GM12878 (cell line): ENCODE measurements at regions not wholly inside any gene's neighbourhood (a gene's known extent, or its start where the extent isn't known, plus 50 kb on each side); places are given as distances from the start of the nearest gene placed in this dataset.

Source experiments
- ATAC-seq: fragments of 200-7000 bp; cut with Tn5 transposase; 3 replicates; pipeline ENCODE4 v1.9.1; 2020; ENCODE audit warnings: mild to moderate bottlenecking, moderate library complexity
- BruUV-seq: library from RNA; stranded (reverse); fragments of 400-500 nt; replicated peaks from 2 replicates; lab custom pipeline; 2021; lab: Mats Ljungman, UMichigan
- CTCF ChIA-PET: fragments of 300-600 bp; sonication (Branson Sonifier 250); formaldehyde crosslinking; extraction: SDS; loops from one replicate; lab custom pipeline; 2021; ENCODE audit warnings: inconsistent platforms; lab: Yijun Ruan, JAX
- POLR2A ChIA-PET: fragments of 350-600 bp; formaldehyde crosslinking; extraction: SDS; loops from one replicate; lab custom pipeline; 2021; ENCODE audit warnings: inconsistent platforms; lab: Charles Lee
- RAD21 ChIA-PET: fragments of 300-600 bp; sonication (Branson Sonifier 250); formaldehyde crosslinking; loops from one replicate; lab custom pipeline; 2023; ENCODE audit warnings: antibody characterized with exemption; ENCODE audit not compliant: unreplicated experiment; lab: Charles Lee
- SMC1A ChIA-PET: fragments of 300-600 bp; sonication (Branson Sonifier 250); formaldehyde crosslinking; loops from one replicate; lab custom pipeline; 2023; ENCODE audit not compliant: unreplicated experiment, uncharacterized antibody; lab: Charles Lee
- DNase-seq: peaks from one replicate; pipeline ENCODE4 v3.0.0-alpha.2; 2011; ENCODE audit warnings: low read depth, low spot score
- FAIRE-seq: peaks from 3 replicates; lab custom pipeline; 2011; peaks lifted over from hg19 to GRCh38; lab: Jason Lieb, UNC
- H2AFZ ChIP-seq: 2 replicates; pipeline ENCODE4 v1.6.0; 2011; ENCODE audit warnings: low read depth, low read length, control low read depth; ENCODE audit not compliant: control insufficient read depth
- H3K27ac ChIP-seq: 2 replicates; pipeline ENCODE4 v1.5.1; 2011; ENCODE audit warnings: control low read depth; ENCODE audit not compliant: control insufficient read depth, insufficient read depth
- H3K27me3 ChIP-seq, 2 experiments: replicated peaks in 1 of 2; 2 replicates each; pipeline versions ENCODE4 v1.6.0 to v1.6.1; 2011; ENCODE audit warnings: low read length in 1 of 2; ENCODE audit not compliant: control insufficient read depth in 2 of 2, insufficient read depth in 2 of 2
- H3K36me3 ChIP-seq, 2 experiments: 2 replicates each; pipeline ENCODE4 v1.5.1; 2011; ENCODE audit warnings: low read length in 1 of 2; ENCODE audit not compliant: control insufficient read depth in 2 of 2, insufficient read depth in 2 of 2
- H3K4me1 ChIP-seq: 2 replicates; pipeline ENCODE4 v1.6.1; 2011; ENCODE audit warnings: mild to moderate bottlenecking, low read length, moderate library complexity, mixed read lengths; ENCODE audit not compliant: control insufficient read depth, insufficient read depth
- H3K4me2 ChIP-seq: 2 replicates; pipeline ENCODE4 v1.6.0; 2011; ENCODE audit warnings: control low read depth; ENCODE audit not compliant: control insufficient read depth, insufficient read depth
- H3K4me3 ChIP-seq: fragments of 200-600 bp; sonication (generic); 2 replicates; pipeline ENCODE4 v1.5.1; 2016
- H3K79me2 ChIP-seq: 2 replicates; pipeline ENCODE4 v1.6.0; 2011; ENCODE audit warnings: low read length; ENCODE audit not compliant: control insufficient read depth, insufficient read depth
- H3K9ac ChIP-seq: 2 replicates; pipeline ENCODE4 v1.8.0; 2011; ENCODE audit warnings: low read length, control low read depth, mixed read lengths; ENCODE audit not compliant: control insufficient read depth, insufficient read depth
- H3K9me3 ChIP-seq: replicated peaks from 3 replicates; pipeline ENCODE4 v1.5.1; 2011; ENCODE audit warnings: mild to moderate bottlenecking, low read length; ENCODE audit not compliant: control insufficient read depth, insufficient read depth
- H4K20me1 ChIP-seq: 2 replicates; pipeline ENCODE4 v1.6.0; 2011; ENCODE audit not compliant: control insufficient read depth, insufficient read depth
- CUX1 ChIP-seq: IDR thresholded peaks from 2 replicates; pipeline ENCODE4 v1.6.1; 2012; ENCODE audit warnings: improper control_type of control experiment, low read depth, low read length; ENCODE audit not compliant: insufficient replicate concordance
- USF1 ChIP-seq: IDR thresholded peaks from 2 replicates; pipeline ENCODE4 v1.6.1; 2011; ENCODE audit warnings: borderline replicate concordance, low read depth, mild to moderate bottlenecking, moderate library complexity, mixed read lengths, low read length; ENCODE audit not compliant: insufficient read depth; ENCODE audit errors: extremely low read length
- ZZZ3 ChIP-seq: IDR thresholded peaks from 2 replicates; pipeline ENCODE4 v1.6.1; 2011; ENCODE audit warnings: low read depth; ENCODE audit not compliant: control insufficient read depth, insufficient read length
- WGBS: methylation state at CpG from one replicate; pipeline ENCODE4 v1.1.6; 2016; ENCODE audit warnings: low lambda C conversion rate; ENCODE audit not compliant: insufficient replicate concordance, insufficient coverage; ENCODE audit errors: missing lambda C conversion rate; 5-methylcytosine and 5-hydroxymethylcytosine counted together
- in situ Hi-C: fragments of 300-500 bp; cut with MboI; formaldehyde crosslinking; loops from 9 replicates; pipeline ENCODE4 v1.14.3; 2018; ENCODE audit warnings: mixed read lengths
- intact Hi-C: fragments of 100-400 bp; cut with micrococcal nuclease; formaldehyde crosslinking; loops from one replicate; pipeline ENCODE4 v1.14.2; 2022; ENCODE audit not compliant: unreplicated experiment
- TF ChIP-seq, protein P1 (sequence below), 3 experiments: IDR thresholded peaks in 2 of 3; conservative IDR thresholded peaks in 1 of 3; 2 replicates each; pipeline ENCODE4 v1.5.1; 2011; ENCODE audit warnings: low read depth in 3 of 3, low read length in 3 of 3, mild to moderate bottlenecking in 3 of 3, control low read depth in 2 of 3, moderate library complexity in 2 of 3, inconsistent platforms in 1 of 3, mixed read lengths in 1 of 3; ENCODE audit not compliant: control insufficient read depth in 2 of 3, insufficient read depth in 1 of 3; ENCODE audit errors: extremely low read depth in 1 of 3

DNA sequence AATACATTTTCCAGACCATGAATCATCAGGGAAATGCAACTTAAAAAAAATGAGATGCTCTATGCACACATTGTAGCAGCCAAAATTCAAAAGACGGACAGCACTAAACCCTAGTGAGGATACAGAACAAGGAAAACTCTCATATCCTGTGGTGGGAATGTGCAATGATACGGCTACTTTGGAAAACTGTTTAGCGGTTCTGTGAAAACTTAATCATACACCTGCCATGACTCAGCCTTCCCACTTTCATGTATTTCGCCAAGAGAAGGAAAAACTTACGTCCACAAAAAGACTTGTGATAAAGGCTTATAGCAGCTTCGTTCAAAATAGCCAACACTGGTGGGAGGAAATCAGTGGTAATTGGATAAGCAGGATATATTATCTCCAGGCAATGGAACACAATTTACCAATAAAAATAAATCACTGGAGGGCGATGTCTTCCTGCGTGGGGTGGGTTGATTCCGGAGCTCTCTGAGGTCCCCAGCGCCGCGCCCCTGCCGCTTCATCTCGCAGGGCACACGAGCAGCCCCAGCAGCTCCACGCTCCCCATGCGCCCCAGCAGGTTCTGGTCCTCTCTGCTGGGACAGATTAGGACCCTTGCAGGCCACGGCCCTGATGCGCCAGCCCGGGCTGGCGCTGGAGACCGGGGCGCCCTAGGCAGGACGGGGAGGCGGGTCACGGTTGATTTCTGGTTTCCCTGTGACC lies 97.2 kb upstream of the ARHGEF7 start:
- DNase-seq (no peak), ATAC-seq (no peak), FAIRE-seq (no peak)
- intact Hi-C loops (no loop called here), in situ Hi-C loops (no loop called here)
- Histone ChIP-seq H3K4me3 (no peak overlapping the region), H3K9ac (no peak overlapping the region), H3K27ac (no peak overlapping the region), H3K27me3 (no peaks in the 10 kb centered on the region), H3K36me3 (no peaks in the 10 kb centered on the region), H3K79me2 (no peaks in the 10 kb centered on the region), H3K4me2 (no peak overlapping the region), H3K4me1 (no peaks in the 10 kb centered on the region), H3K9me3 (no peaks in the 10 kb centered on the region; the same call in 1 of the 3 replicates), H2AFZ (no peak overlapping the region), H4K20me1 (no peaks in the 10 kb centered on the region)
- BruUV-seq = no TSS peak
- CTCF ChIA-PET = interaction anchor here (0.7 kb wide), 1 partner anchor 399 kb away, joined by 3 read pairs; no protein-coding TSS in a partner anchor
- RAD21 ChIA-PET = no interaction called here
- SMC1A ChIA-PET = no interaction called here
- POLR2A ChIA-PET = no interaction called here
- WGBS = 70% methylated on average over 26 of the region's 26 CpGs
- no peak for TF ChIP-seq USF1
- no peak for TF ChIP-seq CUX1
- TF ChIP-seq, protein P1, sequence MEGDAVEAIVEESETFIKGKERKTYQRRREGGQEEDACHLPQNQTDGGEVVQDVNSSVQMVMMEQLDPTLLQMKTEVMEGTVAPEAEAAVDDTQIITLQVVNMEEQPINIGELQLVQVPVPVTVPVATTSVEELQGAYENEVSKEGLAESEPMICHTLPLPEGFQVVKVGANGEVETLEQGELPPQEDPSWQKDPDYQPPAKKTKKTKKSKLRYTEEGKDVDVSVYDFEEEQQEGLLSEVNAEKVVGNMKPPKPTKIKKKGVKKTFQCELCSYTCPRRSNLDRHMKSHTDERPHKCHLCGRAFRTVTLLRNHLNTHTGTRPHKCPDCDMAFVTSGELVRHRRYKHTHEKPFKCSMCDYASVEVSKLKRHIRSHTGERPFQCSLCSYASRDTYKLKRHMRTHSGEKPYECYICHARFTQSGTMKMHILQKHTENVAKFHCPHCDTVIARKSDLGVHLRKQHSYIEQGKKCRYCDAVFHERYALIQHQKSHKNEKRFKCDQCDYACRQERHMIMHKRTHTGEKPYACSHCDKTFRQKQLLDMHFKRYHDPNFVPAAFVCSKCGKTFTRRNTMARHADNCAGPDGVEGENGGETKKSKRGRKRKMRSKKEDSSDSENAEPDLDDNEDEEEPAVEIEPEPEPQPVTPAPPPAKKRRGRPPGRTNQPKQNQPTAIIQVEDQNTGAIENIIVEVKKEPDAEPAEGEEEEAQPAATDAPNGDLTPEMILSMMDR (IDR thresholded peaks at IDR 0.05 in 2 of 3, conservative IDR thresholded peaks at IDR 0.05 in 1 of 3; ENCODE audit: control insufficient read depth in 2 of 3, extremely low read depth in 1 of 3, insufficient read depth in 1 of 3, low read depth in 3 of 3, low read length in 3 of 3) = no peak
- TF ChIP-seq ZZZ3 = no peak
